HG03196 (cell line): ENCODE measurements at regions not wholly inside any gene's neighbourhood (a gene's known extent, or its start where the extent isn't known, plus 50 kb on each side); places are given as distances from the start of the nearest gene placed in this dataset.
"Not testable (repeated sequence)": the region's sequence is repeated elsewhere in the genome, so short reads cannot be mapped to it uniquely, and the experiment has no call there.

ENCODE experiments used
- ATAC-seq: cut with Tn5 transposase; IDR thresholded peaks from one replicate; pipeline ENCODE4 v1.9.1; 2021; ENCODE audit not compliant: unreplicated experiment

DNA sequence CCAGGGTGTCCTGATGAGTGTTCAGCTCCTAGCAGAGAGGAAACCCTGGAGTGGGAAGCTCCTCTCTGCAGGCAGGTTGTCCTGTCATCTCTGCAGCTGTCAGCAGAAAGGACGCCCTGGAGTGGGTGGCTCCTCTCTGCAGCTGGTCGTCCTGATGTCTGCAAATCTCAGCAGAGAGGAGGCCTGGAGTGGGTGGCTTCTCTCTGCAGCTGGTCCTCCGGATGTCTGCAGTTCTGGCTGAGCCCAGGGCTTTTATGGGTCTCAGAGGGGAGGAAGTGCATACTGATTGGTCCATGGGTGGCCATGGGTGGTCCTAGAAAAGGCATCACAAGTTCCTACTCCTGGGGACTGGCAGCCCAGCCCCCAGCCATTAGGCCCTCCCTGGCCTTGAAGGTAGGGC, 102.6 kb upstream of the BNIP2 start:
- no peak for ATAC-seq

DNA sequence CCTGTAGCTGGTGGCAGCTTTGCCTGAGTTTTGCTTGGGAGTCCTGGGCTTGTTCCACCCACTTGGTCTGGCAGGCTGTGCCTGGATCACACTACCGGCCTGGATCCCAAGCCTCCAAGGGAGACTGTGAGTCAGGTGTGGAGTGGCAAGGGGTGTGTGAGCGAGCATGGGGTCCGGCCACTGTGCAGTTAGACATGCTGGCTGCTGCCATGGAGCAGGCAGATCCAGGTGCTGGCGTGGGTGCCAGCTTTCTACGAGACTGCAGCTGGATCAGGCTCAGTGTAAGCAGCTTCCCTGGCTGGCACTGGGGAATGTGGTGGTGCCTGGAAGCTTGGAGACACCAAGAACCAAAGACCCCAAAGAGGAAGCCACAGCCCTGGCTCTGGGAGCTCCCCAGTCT, 102.0 kb upstream of the BNIP2 start:
- no peak for ATAC-seq

DNA sequence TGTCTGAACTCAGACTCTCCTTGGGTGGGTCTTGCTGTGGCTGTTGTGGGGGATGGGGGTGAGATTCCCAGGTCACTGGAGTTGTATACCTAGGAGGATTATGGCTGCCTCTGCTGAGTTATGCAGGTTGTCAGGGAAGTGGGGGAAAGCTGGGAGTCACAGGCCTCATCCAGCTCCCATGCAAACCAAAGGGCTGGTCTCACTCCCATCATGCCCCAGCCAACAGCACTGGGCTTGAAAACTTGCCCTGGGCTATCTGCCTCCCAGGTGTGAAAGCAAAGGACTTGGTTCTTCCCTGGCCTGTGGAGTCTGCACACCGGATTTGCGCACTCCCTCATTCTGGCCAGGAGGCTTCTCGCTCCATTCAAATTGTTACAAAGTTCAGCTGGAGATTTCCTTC, 97.3 kb upstream of the BNIP2 start:
- not testable (repeated sequence) for ATAC-seq

DNA sequence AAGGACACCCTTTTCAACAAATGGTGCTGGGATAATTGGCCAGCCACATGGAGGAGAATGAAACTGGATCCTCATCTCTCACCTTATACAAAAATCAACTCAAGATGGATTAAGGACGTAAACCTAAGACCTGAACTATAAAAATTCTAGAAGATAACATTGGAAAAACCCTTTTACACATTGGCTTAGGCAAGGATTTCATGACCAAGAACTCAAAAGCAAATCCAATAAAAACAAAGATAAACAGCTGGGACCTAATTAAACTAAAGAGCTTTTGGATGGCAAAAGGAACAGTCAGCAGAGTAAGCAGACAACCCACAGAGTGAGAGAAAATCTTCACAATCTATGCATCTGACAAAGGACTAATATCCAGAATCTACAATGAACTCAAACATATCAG, 96.9 kb upstream of the BNIP2 start:
- ATAC-seq: not testable (repeated sequence)

DNA sequence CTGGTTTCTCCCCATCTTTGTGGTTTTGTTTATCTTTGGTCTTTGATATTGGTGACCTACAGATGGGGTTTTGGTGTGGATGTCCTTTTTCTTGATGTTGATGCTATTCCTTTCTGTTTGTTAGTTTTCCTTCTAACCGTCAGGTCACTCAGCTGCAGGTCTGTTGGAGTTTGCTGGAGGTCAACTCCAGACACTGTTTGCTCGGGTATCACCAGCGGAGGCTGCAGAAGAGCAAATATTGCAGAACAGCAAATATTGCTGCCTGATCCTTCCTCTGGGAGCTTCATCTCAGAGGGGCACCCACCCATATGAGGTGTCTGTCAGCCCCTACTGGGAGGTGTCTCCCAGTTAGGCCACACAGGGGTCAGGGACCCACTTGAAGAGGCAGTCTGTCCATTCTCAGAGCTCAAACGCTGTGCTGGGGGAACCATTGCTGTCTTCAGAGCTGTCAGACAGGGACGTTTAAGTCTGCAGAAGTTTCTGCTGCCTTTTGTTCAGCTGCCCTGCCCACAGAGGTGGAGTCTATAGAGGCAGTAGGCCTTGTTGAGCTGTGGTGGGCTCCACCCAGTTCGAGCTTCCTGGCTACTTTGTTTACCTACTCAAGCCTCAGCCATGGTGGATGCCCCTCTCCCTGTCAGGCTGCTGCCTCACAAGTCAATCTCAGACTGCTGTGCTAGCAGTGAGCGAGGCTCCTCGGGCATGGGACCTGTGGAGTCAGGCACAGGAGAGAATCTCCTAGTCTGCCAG, 94.8 kb upstream of the BNIP2 start:
- not testable (repeated sequence) for ATAC-seq

DNA sequence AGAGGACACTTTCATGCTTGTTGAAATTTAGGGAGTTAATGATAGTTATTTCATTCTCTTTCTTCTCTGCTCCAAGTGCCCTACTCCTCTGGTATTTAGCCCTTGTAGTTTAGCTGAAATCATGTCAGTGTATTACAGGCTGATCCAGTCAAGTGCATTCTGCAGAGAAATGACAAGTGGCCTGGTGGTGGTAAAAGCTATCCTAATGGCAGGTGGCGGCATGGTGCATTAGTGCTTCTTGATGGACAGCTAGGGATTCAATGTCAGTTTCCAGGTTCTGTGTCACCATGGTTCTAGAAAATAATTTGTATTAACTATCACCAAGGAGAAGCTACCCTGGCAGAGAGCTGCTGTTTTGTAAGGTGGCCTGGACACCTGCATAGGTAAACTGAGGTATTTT, 90.0 kb upstream of the BNIP2 start:
- ATAC-seq: no peak

DNA sequence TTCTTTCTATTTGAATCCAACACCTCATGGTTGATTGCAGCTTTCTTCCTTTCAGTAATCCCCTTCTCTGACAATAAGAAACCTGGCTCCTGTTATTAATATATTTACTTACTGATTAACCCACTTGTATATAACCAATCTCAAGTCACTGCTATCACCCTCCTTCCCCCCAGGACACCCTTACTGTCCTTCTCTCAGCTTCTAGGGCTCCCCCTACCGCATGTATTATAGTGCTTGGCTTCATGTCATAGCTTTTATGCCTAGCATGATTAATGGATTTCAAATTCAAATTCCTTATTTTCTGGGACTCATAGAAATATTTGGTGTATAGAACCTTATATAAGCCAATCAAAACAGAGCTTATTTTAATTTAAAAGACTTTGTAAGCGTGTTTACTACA, 75.7 kb upstream of the BNIP2 start:
- ATAC-seq: no peak

DNA sequence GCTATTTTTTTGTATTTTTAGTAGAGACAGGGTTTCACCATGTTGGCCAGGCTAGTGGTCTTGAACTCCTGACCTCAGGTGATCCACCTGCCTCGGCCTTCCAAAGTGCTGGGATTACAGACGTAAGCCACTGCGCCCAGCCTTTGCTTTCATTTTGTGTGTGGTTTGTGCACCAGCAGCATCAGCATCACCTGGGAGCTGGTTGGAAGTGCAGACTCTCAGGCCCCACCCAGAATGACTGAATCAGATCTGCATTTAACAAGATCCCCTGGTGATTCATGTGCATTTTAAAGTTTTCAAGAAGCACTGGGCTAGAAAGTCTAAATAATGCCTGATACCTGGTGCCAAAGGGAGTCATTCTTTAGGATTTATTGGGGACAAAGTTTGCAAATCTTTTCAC, 73.4 kb upstream of the BNIP2 start:
- no peak for ATAC-seq

DNA sequence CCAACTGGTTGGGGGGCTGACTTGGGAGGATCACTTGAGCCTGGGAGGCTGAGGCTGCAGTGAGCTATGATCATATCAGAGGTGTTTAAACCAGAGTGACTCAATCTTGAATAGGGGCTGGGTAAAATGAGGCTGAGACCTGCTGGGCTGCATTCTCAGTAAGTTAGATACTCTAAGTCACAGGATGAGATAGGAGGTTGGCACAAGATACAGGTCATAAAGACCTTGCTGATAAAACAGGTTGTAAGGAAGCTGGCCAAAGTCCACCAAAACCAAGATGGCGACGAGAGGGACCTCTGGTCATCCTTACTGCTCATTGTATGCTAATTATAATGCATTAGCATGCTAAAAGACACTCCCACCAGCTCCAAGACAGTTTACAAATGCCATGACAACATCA, 71.1 kb upstream of the BNIP2 start:
- not testable (repeated sequence) for ATAC-seq

DNA sequence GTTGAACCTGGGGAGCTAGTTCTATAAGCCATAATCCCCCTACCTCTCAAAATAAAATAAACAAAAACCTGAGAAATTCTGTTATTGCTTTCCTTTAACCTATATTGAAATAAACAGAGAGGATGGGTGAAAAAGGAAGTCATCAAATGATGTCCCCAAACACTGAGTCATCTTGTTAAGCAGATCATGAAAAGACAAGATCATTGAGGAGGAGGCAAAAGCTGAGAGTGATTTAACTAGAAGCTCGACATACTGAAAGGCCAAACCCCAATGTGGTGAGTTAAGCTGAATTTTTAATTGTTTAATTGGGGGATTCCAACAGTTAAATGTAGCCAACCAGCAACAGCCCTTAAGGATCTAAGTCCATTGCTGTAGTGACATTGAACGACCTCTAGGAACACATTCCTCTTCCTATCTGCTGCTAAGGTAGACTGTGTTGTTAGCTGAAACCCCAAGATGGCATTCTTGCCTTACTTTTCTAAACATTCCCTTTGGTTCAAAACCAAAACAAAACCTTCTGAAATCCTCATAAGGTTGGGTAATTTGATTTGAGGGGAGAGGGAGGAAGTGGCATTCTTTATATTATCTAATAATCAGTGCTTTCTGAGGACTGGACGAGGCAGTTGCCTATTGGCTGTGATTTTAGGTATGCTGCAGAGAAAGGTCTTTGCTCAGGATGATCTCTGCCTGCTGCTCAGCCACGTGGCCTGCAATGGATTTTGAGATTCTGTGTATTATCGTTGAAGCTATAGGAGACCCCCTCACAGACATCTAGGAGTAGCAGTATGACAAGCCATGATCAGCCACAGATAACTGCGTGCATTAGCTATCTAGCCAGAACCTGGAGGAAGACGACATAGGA, 62.7 kb upstream of the BNIP2 start:
- no peak for ATAC-seq

DNA sequence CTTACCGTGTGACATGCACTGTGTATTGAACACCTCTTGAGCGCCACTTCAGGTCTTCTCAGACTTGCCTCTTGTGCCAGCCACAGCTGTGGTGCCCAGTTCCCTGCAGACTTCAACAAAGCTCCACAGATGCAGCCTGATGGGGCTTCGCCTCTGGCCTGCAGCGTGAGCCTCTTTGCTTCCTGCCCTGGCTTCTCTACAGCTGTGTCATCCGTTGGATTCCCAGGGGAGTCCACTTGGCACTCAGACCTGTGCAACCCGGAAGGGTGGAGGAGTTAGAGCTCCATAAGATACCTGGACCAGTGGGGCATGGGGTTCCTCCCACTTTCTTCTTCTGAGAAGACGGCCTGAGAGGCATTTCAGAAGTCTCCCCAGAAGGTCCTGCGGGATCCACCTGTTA, 57.7 kb upstream of the BNIP2 start:
- no peak for ATAC-seq

DNA sequence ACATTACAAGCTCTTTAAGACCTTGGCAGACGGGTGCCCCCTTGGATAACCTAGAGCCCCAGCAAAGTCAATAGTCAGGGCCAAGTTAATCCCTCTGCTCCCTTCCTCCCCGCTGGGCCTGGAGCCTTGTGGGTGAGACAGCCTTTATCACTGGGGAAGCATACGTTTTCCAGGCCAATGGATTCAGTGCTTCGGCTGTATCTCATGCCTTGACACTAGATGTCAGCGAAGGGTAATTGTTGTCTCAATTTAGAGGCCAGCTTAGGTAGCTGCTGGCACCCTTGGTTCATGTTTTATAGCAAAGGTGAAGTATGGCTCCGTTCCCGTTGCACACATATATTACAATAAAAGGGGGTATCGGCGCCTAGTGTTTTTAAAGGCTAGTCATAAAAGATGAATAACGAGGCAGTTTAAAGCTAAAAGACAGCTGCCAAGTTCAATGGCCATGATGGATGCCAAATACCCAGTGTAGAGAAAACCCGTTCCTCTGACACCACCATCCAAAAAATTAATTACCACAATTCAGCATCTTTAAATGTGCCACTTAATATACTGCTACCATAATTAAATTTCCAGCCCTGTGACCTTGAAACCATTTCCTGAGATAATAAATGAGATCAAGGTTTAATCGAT, 52.3 kb upstream of the BNIP2 start:
- no peak for ATAC-seq

DNA sequence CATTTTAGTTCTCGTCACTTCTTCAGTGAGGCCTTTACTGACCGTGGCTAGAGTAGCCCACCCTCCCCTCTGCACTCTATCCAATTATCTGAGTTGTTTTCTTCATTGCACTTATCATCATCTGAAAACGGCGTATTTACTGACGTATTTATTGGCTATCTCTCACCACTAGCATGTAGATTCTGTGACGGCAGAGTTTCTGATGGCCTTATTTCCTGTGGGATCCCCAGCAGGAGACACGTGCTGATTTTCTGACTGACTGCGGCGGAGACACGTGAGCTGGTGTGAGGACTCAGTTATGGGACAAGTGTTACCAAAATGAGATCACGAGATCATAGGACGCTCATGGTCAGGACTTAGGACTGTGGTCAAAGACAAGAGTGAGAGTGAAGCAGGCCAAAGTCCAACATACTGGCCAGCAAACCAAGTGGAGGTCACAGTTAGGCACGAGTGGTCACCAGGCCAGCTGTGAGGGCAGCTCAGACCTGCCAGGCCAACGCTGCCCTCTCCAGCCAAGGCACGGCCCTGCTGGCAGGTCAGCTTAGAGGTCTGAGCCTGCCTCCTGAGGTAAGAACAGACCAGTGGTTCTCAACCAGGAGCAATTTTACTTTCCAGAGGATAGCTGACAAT, 50.6 kb upstream of the BNIP2 start:
- ATAC-seq: no peak
